GM19328 (cell line): ENCODE measurements at regions not wholly inside any gene's neighbourhood (a gene's known extent, or its start where the extent isn't known, plus 50 kb on each side); places are given as distances from the start of the nearest gene placed in this dataset.
"Not testable (repeated sequence)": the region's sequence is repeated elsewhere in the genome, so short reads cannot be mapped to it uniquely, and the experiment has no call there.

Source experiments
- ATAC-seq: cut with Tn5 transposase; IDR thresholded peaks from one replicate; pipeline ENCODE4 v1.9.1; 2021; ENCODE audit warnings: mild to moderate bottlenecking, moderate library complexity; ENCODE audit not compliant: unreplicated experiment

GRCh38 chr7:91618776-91619765 is 261.4 kb downstream of the MTERF1 start:
- ATAC-seq, result no peak

GRCh38 chr7:91620827-91621226 is 259.7 kb downstream of the MTERF1 start:
- no peak for ATAC-seq

- ATAC-seq, result not testable (repeated sequence)
These were observed 253.2 kb downstream of the MTERF1 start for GRCh38 chr7:91627324-91627723.

- no peak for ATAC-seq
These were observed 251.8 kb downstream of the MTERF1 start for GRCh38 chr7:91628742-91629141.

- no peak for ATAC-seq
These were observed 249.7 kb downstream of the MTERF1 start for GRCh38 chr7:91630581-91631380.

GRCh38 chr7:91632234-91632940 is 248.1 kb downstream of the MTERF1 start:
- ATAC-seq, result no peak

- ATAC-seq, result no peak
These were observed 247.5 kb downstream of the MTERF1 start for GRCh38 chr7:91633013-91633441.

GRCh38 chr7:91634485-91635177 is 245.9 kb downstream of the MTERF1 start:
- ATAC-seq, result no peak

GRCh38 chr7:91636129-91636724 is 244.3 kb downstream of the MTERF1 start:
- no peak for ATAC-seq

- ATAC-seq, result no peak
These were observed 243.8 kb downstream of the MTERF1 start for GRCh38 chr7:91636728-91637127.

- no peak for ATAC-seq
These were observed 236.2 kb downstream of the MTERF1 start for GRCh38 chr7:91644256-91644655.

- no peak for ATAC-seq
These were observed 235.0 kb downstream of the MTERF1 start for GRCh38 chr7:91645542-91645941.

GRCh38 chr7:91651986-91652385 is 228.5 kb downstream of the MTERF1 start:
- ATAC-seq, result no peak

GRCh38 chr7:91653286-91653685 is 227.2 kb downstream of the MTERF1 start:
- ATAC-seq, result no peak

- no peak for ATAC-seq
These were observed 224.8 kb downstream of the MTERF1 start for GRCh38 chr7:91655656-91656055.

GRCh38 chr7:91656541-91657482 is 223.7 kb downstream of the MTERF1 start:
- ATAC-seq, result no peak

- ATAC-seq, result no peak
These were observed 222.9 kb downstream of the MTERF1 start for GRCh38 chr7:91657483-91658071.

- no peak for ATAC-seq
These were observed 221.4 kb downstream of the MTERF1 start for GRCh38 chr7:91659096-91659495.
